GM18520 (cell line): ENCODE measurements at regions not wholly inside any gene's neighbourhood (a gene's known extent, or its start where the extent isn't known, plus 50 kb on each side); places are given as distances from the start of the nearest gene placed in this dataset.
"Not testable (repeated sequence)": the region's sequence is repeated elsewhere in the genome, so short reads cannot be mapped to it uniquely, and the experiment has no call there.

ENCODE experiments used
- ATAC-seq: cut with Tn5 transposase; IDR thresholded peaks from one replicate; pipeline ENCODE4 v1.9.1; 2021; ENCODE audit not compliant: unreplicated experiment

- ATAC-seq, result not testable (repeated sequence)
Measured at GRCh38 chr9:66765531-66765930, 135.0 kb upstream of the ZNF658 start.

GRCh38 chr9:66771504-66771903, 129.0 kb upstream of the ZNF658 start:
- ATAC-seq, result not testable (repeated sequence)

- not testable (repeated sequence) for ATAC-seq
Measured at GRCh38 chr9:66774618-66775017, 125.9 kb upstream of the ZNF658 start.

GRCh38 chr9:66779944-66780661, 120.4 kb upstream of the ZNF658 start:
- not testable (repeated sequence) for ATAC-seq

- not testable (repeated sequence) for ATAC-seq
Measured at GRCh38 chr9:66781240-66781639, 119.3 kb upstream of the ZNF658 start.

GRCh38 chr9:66782010-66782409, 118.5 kb upstream of the ZNF658 start:
- ATAC-seq, result not testable (repeated sequence)

GRCh38 chr9:66785603-66786002, 114.9 kb upstream of the ZNF658 start:
- not testable (repeated sequence) for ATAC-seq

- ATAC-seq, result not testable (repeated sequence)
Measured at GRCh38 chr9:66791092-66791750, 109.3 kb upstream of the ZNF658 start.

- not testable (repeated sequence) for ATAC-seq
Measured at GRCh38 chr9:66794769-66795168, 105.8 kb upstream of the ZNF658 start.

GRCh38 chr9:66795723-66796503, 104.6 kb upstream of the ZNF658 start:
- ATAC-seq, result not testable (repeated sequence)

GRCh38 chr9:66797905-66798616, 102.5 kb upstream of the ZNF658 start:
- ATAC-seq, result not testable (repeated sequence)

- not testable (repeated sequence) for ATAC-seq
Measured at GRCh38 chr9:66803619-66804018, 96.9 kb upstream of the ZNF658 start.

- ATAC-seq, result not testable (repeated sequence)
Measured at GRCh38 chr9:66810247-66810646, 90.3 kb upstream of the ZNF658 start.

GRCh38 chr9:66812367-66812766, 88.2 kb upstream of the ZNF658 start:
- not testable (repeated sequence) for ATAC-seq

- not testable (repeated sequence) for ATAC-seq
Measured at GRCh38 chr9:66812967-66813366, 87.6 kb upstream of the ZNF658 start.

GRCh38 chr9:66814038-66814437, 86.5 kb upstream of the ZNF658 start:
- not testable (repeated sequence) for ATAC-seq

GRCh38 chr9:66819510-66819909, 81.0 kb upstream of the ZNF658 start:
- not testable (repeated sequence) for ATAC-seq

GRCh38 chr9:66820014-66820660, 80.4 kb upstream of the ZNF658 start:
- ATAC-seq, result not testable (repeated sequence)

GRCh38 chr9:66824169-66824568, 76.4 kb upstream of the ZNF658 start:
- ATAC-seq, result not testable (repeated sequence)

- ATAC-seq, result not testable (repeated sequence)
Measured at GRCh38 chr9:66829853-66830252, 70.7 kb upstream of the ZNF658 start.
